Activated CD8-positive, alpha-beta T cell treated with anti-CD3 and anti-CD28 coated beads for 36 hours (primary cell): ENCODE measurements at regions not wholly inside any gene's neighbourhood (a gene's known extent, or its start where the extent isn't known, plus 50 kb on each side); places are given as distances from the start of the nearest gene placed in this dataset.

Experiments
- ATAC-seq: fragments of 200-7000 bp; cut with Tn5 transposase; one replicate; pipeline ENCODE4 v1.10.0; 2021; ENCODE audit warnings: mild to moderate bottlenecking, moderate library complexity
- CTCF ChIA-PET: fragments of 350-600 bp; sonication (Branson Sonifier 250); formaldehyde crosslinking; loops from one replicate; lab custom pipeline; 2021; ENCODE audit warnings: antibody characterized with exemption; lab: Charles Lee
- POLR2A ChIA-PET: fragments of 350-600 bp; sonication (Branson Sonifier 250); formaldehyde crosslinking; loops from one replicate; lab custom pipeline; 2021; ENCODE audit warnings: antibody characterized with exemption; lab: Charles Lee
- DNase-seq: peaks from one replicate; pipeline ENCODE4 v3.0.0-alpha.2; 2020
- H3K27ac Mint-ChIP-seq: one replicate; pipeline ENCODE4 v1.8.0; 2021; ENCODE audit warnings: mild to moderate bottlenecking, mixed read lengths
- H3K27me3 Mint-ChIP-seq: one replicate; pipeline ENCODE4 v1.8.0; 2021; ENCODE audit warnings: mixed read lengths
- H3K36me3 Mint-ChIP-seq: one replicate; pipeline ENCODE4 v1.8.0; 2021; ENCODE audit warnings: low read depth, mixed read lengths
- H3K4me1 Mint-ChIP-seq: one replicate; pipeline ENCODE4 v1.8.0; 2021; ENCODE audit warnings: low read depth, mixed read lengths
- H3K4me3 Mint-ChIP-seq: one replicate; pipeline ENCODE4 v1.8.0; 2021; ENCODE audit warnings: mild to moderate bottlenecking, moderate library complexity, mixed read lengths
- H3K9me3 Mint-ChIP-seq: one replicate; pipeline ENCODE4 v1.8.0; 2021; ENCODE audit warnings: mixed read lengths
- intact Hi-C: fragments of 100-400 bp; cut with micrococcal nuclease; formaldehyde crosslinking; loops from one replicate; pipeline ENCODE4 v1.10.0; 2022
- TF ChIP-seq, protein P1 (sequence below): fragments of 200-600 bp; IDR thresholded peaks from one replicate; pipeline ENCODE4 v1.8.0; 2022; ENCODE audit warnings: antibody characterized with exemption, mild to moderate bottlenecking

DNA sequence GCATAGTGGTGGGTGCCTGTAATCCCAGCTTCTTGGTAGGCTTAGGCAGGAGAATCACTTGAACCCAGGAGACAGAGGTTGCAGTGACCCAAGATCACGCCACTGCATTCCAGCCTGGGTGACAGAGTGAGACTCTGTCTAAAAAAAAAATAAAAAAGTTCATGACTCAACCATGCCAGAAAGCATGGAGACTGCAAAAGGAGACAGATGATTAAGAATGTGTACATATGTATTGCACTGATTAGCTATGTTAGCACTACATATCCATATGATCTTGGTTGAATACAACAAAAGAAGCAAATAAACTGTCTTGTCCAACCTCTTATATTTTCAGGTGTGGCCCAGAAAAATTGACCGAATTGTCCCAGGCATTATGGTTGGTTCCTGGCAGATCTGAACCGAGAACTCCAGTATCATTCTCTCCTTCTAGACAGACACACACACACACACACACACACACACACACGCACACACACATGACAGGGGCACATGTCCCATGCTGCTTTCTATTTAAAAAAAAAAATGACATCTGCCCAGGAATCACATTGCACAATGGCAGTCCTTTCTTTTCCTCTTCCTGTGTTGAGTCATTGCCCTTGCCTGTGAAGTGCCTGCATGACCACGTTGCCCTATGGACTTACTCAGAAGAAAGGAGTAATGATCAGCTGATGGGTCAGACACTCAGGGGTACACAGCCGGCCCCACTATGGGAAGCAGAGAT, 65.6 kb downstream of the MYCN start:
- H3K4me3 Mint-ChIP-seq, result no peak overlapping the region
- no peak overlapping the region for H3K27ac Mint-ChIP-seq
- ChIA-PET POLR2A (interaction anchor here (0.6 kb wide), 1 partner anchor 361 kb away, joined by 4 read pairs; no protein-coding TSS in a partner anchor), CTCF (interaction anchor here (1.0 kb wide), 1 partner anchor 66 kb away, joined by 3 read pairs; the partner anchor contains the start of gene MYCN)
- H3K27me3 Mint-ChIP-seq, result peaks cover 2% of the 10 kb centered on the region
- H3K4me1 Mint-ChIP-seq, result no peaks in the 10 kb centered on the region
- intact Hi-C loops, result no loop called here
- H3K36me3 Mint-ChIP-seq, result no peaks in the 10 kb centered on the region
- ATAC-seq, result no peak
- TF ChIP-seq, protein P1, sequence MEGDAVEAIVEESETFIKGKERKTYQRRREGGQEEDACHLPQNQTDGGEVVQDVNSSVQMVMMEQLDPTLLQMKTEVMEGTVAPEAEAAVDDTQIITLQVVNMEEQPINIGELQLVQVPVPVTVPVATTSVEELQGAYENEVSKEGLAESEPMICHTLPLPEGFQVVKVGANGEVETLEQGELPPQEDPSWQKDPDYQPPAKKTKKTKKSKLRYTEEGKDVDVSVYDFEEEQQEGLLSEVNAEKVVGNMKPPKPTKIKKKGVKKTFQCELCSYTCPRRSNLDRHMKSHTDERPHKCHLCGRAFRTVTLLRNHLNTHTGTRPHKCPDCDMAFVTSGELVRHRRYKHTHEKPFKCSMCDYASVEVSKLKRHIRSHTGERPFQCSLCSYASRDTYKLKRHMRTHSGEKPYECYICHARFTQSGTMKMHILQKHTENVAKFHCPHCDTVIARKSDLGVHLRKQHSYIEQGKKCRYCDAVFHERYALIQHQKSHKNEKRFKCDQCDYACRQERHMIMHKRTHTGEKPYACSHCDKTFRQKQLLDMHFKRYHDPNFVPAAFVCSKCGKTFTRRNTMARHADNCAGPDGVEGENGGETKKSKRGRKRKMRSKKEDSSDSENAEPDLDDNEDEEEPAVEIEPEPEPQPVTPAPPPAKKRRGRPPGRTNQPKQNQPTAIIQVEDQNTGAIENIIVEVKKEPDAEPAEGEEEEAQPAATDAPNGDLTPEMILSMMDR, result no peak
- no peaks in the 10 kb centered on the region for H3K9me3 Mint-ChIP-seq
- no peak for DNase-seq

DNA sequence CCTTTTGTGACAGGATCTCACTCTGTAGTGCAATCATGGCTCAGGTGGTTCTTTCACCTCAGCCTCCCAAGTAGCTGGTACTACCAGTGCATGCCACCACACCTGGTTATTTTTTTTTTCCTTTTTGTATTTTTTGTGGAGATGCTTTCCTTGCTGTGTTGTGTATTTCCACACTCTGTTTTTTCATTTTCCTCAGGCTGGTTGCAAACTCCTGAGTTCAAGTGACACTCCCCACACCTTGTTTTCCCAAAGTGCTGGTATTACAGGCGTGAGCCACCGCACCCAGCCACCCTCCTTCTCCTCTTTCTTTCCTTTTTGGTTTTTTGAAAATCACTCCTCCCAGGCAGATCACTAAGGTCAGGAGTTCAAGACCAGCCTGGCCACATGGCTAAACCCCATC, 65.0 kb downstream of the MYCN start:
- DNase-seq (no peak), ATAC-seq (no peak)
- TF ChIP-seq, protein P1, result no peak
- Mint-ChIP-seq H3K9me3 (no peaks in the 10 kb centered on the region), H3K36me3 (no peaks in the 10 kb centered on the region), H3K4me3 (no peak overlapping the region), H3K4me1 (no peaks in the 10 kb centered on the region), H3K27ac (no peak overlapping the region), H3K27me3 (peaks cover 2% of the 10 kb centered on the region)
- intact Hi-C loops, result no loop called here
- ChIA-PET POLR2A (interaction anchor here (0.6 kb wide), 1 partner anchor 360 kb away, joined by 4 read pairs; no protein-coding TSS in a partner anchor), CTCF (no interaction called here)

DNA sequence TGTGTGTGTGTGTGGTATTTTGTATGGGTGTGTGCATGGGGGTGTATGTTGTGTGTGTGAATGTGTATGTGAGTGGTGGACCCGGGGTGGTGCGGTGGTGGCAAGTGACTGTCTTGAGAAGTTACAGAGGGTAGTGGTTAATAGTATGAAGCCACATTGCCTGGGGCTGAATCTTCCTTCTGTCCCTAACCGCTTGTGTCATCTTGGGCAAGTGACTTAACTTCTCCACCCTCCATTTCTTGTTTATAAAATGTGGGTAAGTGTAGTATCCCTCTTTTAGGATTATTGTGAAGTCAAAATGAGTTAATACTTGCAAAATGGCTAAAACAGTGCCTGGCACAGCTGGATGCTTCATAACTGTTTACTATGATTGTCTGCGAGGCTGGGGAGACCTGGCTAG, 63.5 kb downstream of the MYCN start:
- Mint-ChIP-seq H3K36me3 (no peaks in the 10 kb centered on the region), H3K4me1 (no peaks in the 10 kb centered on the region), H3K27ac (no peak overlapping the region), H3K9me3 (no peaks in the 10 kb centered on the region), H3K27me3 (peaks cover 2% of the 10 kb centered on the region), H3K4me3 (no peak overlapping the region)
- CTCF ChIA-PET, result no interaction called here
- TF ChIP-seq, protein P1, result no peak
- POLR2A ChIA-PET, result no interaction called here
- ATAC-seq, result no peak
- DNase-seq, result no peak
- intact Hi-C loops, result no loop called here

DNA sequence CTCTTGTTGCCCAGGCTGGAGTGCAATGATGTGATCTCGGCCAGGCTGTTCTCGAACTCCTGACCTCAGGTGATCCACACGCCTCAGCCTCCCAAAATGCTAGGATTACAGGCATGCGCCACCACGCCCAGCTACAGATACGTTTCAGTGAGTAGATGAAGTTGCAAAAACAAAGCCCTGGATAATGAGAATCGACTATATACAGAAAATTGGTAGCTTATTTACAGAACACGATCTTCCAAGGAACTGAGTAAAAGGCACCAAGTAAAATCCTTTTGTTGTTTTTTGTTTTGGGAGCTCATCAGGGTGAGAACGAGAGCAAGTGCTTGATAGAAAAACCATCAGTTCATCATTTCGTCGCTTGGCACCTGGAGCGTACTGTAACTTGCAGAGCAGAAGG, 62.8 kb downstream of the MYCN start:
- Mint-ChIP-seq H3K4me3 (no peak overlapping the region), H3K4me1 (no peaks in the 10 kb centered on the region), H3K9me3 (no peaks in the 10 kb centered on the region), H3K27me3 (peaks cover 2% of the 10 kb centered on the region), H3K36me3 (no peaks in the 10 kb centered on the region), H3K27ac (no peak overlapping the region)
- TF ChIP-seq, protein P1, result no peak
- intact Hi-C loops, result no loop called here
- DNase-seq (no peak), ATAC-seq (no peak)
- POLR2A ChIA-PET, result no interaction called here
- CTCF ChIA-PET, result no interaction called here

DNA sequence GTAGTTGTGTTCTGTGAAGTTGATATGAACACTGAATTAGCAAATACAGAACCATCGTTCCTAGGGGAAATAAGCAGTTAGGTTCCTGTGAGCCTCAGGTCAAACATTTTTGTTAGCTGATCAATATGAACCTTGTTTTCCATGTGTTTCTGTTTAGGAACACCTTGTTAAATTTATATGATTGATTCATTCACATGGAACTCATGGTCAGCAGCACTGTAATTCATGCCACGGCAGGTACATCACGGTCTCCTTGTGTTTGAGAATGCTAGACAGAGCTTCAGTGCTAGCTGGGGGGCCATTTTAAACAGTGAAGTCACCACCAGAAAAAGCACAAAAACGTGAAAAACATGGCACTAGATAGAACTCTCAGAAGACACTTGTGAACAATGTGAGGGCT, 62.2 kb downstream of the MYCN start:
- peaks cover 2% of the 10 kb centered on the region for H3K27me3 Mint-ChIP-seq
- CTCF ChIA-PET, result interaction anchor here (0.6 kb wide), 1 partner anchor 242 kb away, joined by 3 read pairs; no protein-coding TSS in a partner anchor
- intact Hi-C loops, result no loop called here
- H3K4me3 Mint-ChIP-seq, result no peak overlapping the region
- ATAC-seq, result no peak
- H3K36me3 Mint-ChIP-seq, result no peaks in the 10 kb centered on the region
- POLR2A ChIA-PET, result no interaction called here
- H3K9me3 Mint-ChIP-seq, result no peaks in the 10 kb centered on the region
- H3K4me1 Mint-ChIP-seq, result no peaks in the 10 kb centered on the region
- TF ChIP-seq, protein P1, result no peak
- DNase-seq, result no peak
- H3K27ac Mint-ChIP-seq, result no peak overlapping the region
